ENCODE measurements at regions not wholly inside any gene's neighbourhood (a gene's known extent, or its start where the extent isn't known, plus 50 kb on each side); places are given as distances from the start of the nearest gene placed in this dataset.
A peak's percentile ranks its signal among the peaks of the same experiment; 100 is the strongest.

- no peak for TF ChIP-seq EZH2 (IDR thresholded peaks at IDR 0.05; ENCODE audit: low read depth, unreplicated experiment)
- TF ChIP-seq CTCF (conservative IDR thresholded peaks at IDR 0.05; ENCODE audit: low read depth in 2 of 2) = 0 out of 4 replicates have a peak, but pooled peaks of 1 of the 2 experiments have one; percentile 6
- no peak for TF ChIP-seq REST (IDR thresholded peaks at IDR 0.05; ENCODE audit: unreplicated experiment)
- no peak for TF ChIP-seq POLR2AphosphoS5 (IDR thresholded peaks at IDR 0.05; ENCODE audit: low read depth)
- TF ChIP-seq NANOG (IDR thresholded peaks at IDR 0.05; ENCODE audit: borderline replicate concordance) = no peak
- TF ChIP-seq JUNB (IDR thresholded peaks at IDR 0.05; ENCODE audit: unreplicated experiment) = no peak
- no peak for TF ChIP-seq CREB1 (CRISPR knock-in tag; IDR thresholded peaks at IDR 0.05; ENCODE audit: low read depth)
- no peak for TF ChIP-seq ZNF331 (CRISPR knock-in tag; IDR thresholded peaks at IDR 0.05; ENCODE audit: low read depth)
- TF ChIP-seq STAT1 (IDR thresholded peaks at IDR 0.05; ENCODE audit: unreplicated experiment) = no peak
- TF ChIP-seq ETS1 (IDR thresholded peaks at IDR 0.05) = no peak
- no peak for TF ChIP-seq ZNF462 (CRISPR knock-in tag; IDR thresholded peaks at IDR 0.05)
Measured at GRCh38 chr2:42905341-42906110, 113.1 kb upstream of the HAAO start.

Data from GM23338 (cell line).